HG03103 (cell line): ENCODE measurements at regions not wholly inside any gene's neighbourhood (a gene's known extent, or its start where the extent isn't known, plus 50 kb on each side); places are given as distances from the start of the nearest gene placed in this dataset.
"Not testable (repeated sequence)": the region's sequence is repeated elsewhere in the genome, so short reads cannot be mapped to it uniquely, and the experiment has no call there.

ENCODE experiments used
- ATAC-seq: cut with Tn5 transposase; IDR thresholded peaks from one replicate; pipeline ENCODE4 v1.9.1; 2021; ENCODE audit warnings: low read depth; ENCODE audit not compliant: unreplicated experiment

GRCh38 chr3:161599697-161600096 lies 103.1 kb downstream of the OTOL1 start:
- no peak for ATAC-seq

GRCh38 chr3:161600173-161600572 lies 103.6 kb downstream of the OTOL1 start:
- ATAC-seq: no peak

- no peak for ATAC-seq
Measured at GRCh38 chr3:161602475-161602874, 105.9 kb downstream of the OTOL1 start.

- no peak for ATAC-seq
Measured at GRCh38 chr3:161602918-161603317, 106.3 kb downstream of the OTOL1 start.

GRCh38 chr3:161607056-161607455 lies 110.4 kb downstream of the OTOL1 start:
- ATAC-seq: no peak

- no peak for ATAC-seq
Measured at GRCh38 chr3:161619351-161619750, 122.7 kb downstream of the OTOL1 start.

GRCh38 chr3:161630794-161631193 lies 134.2 kb downstream of the OTOL1 start:
- ATAC-seq: no peak

GRCh38 chr3:161631536-161631935 lies 134.9 kb downstream of the OTOL1 start:
- no peak for ATAC-seq

GRCh38 chr3:161637559-161637958 lies 141.0 kb downstream of the OTOL1 start:
- no peak for ATAC-seq

- ATAC-seq: not testable (repeated sequence)
Measured at GRCh38 chr3:161639095-161639494, 142.5 kb downstream of the OTOL1 start.

GRCh38 chr3:161640181-161640580 lies 143.6 kb downstream of the OTOL1 start:
- no peak for ATAC-seq

GRCh38 chr3:161641287-161641686 lies 144.7 kb downstream of the OTOL1 start:
- no peak for ATAC-seq

- no peak for ATAC-seq
Measured at GRCh38 chr3:161644891-161645635, 148.5 kb downstream of the OTOL1 start.

- no peak for ATAC-seq
Measured at GRCh38 chr3:161647936-161648470, 151.4 kb downstream of the OTOL1 start.

- no peak for ATAC-seq
Measured at GRCh38 chr3:161649900-161650484, 153.4 kb downstream of the OTOL1 start.

- ATAC-seq: no peak
Measured at GRCh38 chr3:161657786-161658185, 161.2 kb downstream of the OTOL1 start.

GRCh38 chr3:161671141-161671540 lies 174.5 kb downstream of the OTOL1 start:
- ATAC-seq: no peak

GRCh38 chr3:161672478-161672877 lies 175.9 kb downstream of the OTOL1 start:
- ATAC-seq: no peak

GRCh38 chr3:161673866-161674265 lies 177.3 kb downstream of the OTOL1 start:
- ATAC-seq: no peak

- no peak for ATAC-seq
Measured at GRCh38 chr3:161674402-161674801, 177.8 kb downstream of the OTOL1 start.

- ATAC-seq: not testable (repeated sequence)
Measured at GRCh38 chr3:161681831-161682230, 185.2 kb downstream of the OTOL1 start.

GRCh38 chr3:161682715-161683114 lies 186.1 kb downstream of the OTOL1 start:
- no peak for ATAC-seq
